Glutamatergic neuron (in vitro differentiated cells): ENCODE measurements at regions not wholly inside any gene's neighbourhood (a gene's known extent, or its start where the extent isn't known, plus 50 kb on each side); places are given as distances from the start of the nearest gene placed in this dataset.
"Not testable (repeated sequence)": the region's sequence is repeated elsewhere in the genome, so short reads cannot be mapped to it uniquely, and the experiment has no call there.

ENCODE experiments used
- DNase-seq: peaks from one replicate; pipeline ENCODE4 v3.0.0; 2022
- H3K27ac Mint-ChIP-seq: one replicate; pipeline ENCODE4 v1.8.0; 2020; ENCODE audit warnings: mild to moderate bottlenecking, mixed read lengths, inconsistent platforms; ENCODE audit not compliant: unreplicated experiment
- H3K27me3 Mint-ChIP-seq: one replicate; pipeline ENCODE4 v1.8.0; 2020; ENCODE audit warnings: mild to moderate bottlenecking, moderate library complexity, mixed read lengths, inconsistent platforms; ENCODE audit not compliant: unreplicated experiment
- H3K36me3 Mint-ChIP-seq: one replicate; pipeline ENCODE4 v1.8.0; 2020; ENCODE audit warnings: mild to moderate bottlenecking, mixed read lengths, inconsistent platforms; ENCODE audit not compliant: unreplicated experiment
- H3K4me1 Mint-ChIP-seq: one replicate; pipeline ENCODE4 v1.8.0; 2020; ENCODE audit warnings: mild to moderate bottlenecking, low read depth, mixed read lengths, inconsistent platforms; ENCODE audit not compliant: unreplicated experiment
- H3K4me3 Mint-ChIP-seq: one replicate; pipeline ENCODE4 v1.8.0; 2020; ENCODE audit warnings: mild to moderate bottlenecking, mixed read lengths, inconsistent platforms; ENCODE audit not compliant: unreplicated experiment
- H3K9me3 Mint-ChIP-seq: one replicate; pipeline ENCODE4 v1.8.0; 2020; ENCODE audit warnings: mild to moderate bottlenecking, moderate library complexity, mixed read lengths, inconsistent platforms; ENCODE audit not compliant: unreplicated experiment
- CTCF ChIP-seq: fragments of 200-600 bp; sonication (generic); IDR thresholded peaks from one replicate; pipeline ENCODE4 v1.5.0; 2021; ENCODE audit not compliant: partially characterized antibody, unreplicated experiment

DNA sequence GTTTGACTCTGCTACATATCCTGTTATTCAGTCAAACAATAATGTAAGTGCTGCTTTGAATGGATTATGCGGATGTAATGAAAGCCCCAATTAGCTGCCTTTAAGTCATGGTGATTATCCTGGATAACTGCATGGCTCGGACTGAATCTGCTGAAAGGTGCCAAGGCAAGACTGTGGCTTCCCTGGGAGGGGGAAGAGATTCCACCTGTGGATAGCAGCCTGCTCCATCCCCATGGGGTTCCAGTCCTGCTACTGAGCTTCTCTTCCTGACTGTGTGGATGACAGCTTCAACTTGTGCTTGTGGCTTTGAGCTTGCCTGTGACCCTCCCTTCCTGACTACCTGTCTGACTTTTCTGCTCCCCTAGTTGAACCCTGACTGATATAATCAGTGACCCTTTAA, 540.0 kb upstream of the GYPC start:
- Mint-ChIP-seq H3K4me3 (no peak overlapping the region), H3K9me3 (no peaks in the 10 kb centered on the region), H3K4me1 (peaks cover 2% of the 10 kb centered on the region), H3K27ac (no peak overlapping the region), H3K27me3 (no peaks in the 10 kb centered on the region), H3K36me3 (no peaks in the 10 kb centered on the region)
- DNase-seq, result no peak
- TF ChIP-seq CTCF, result no peak

GRCh38 chr2:126117886-126118285, 538.1 kb upstream of the GYPC start:
- Mint-ChIP-seq H3K4me3 (no peak overlapping the region), H3K27me3 (no peaks in the 10 kb centered on the region), H3K9me3 (no peaks in the 10 kb centered on the region), H3K27ac (no peak overlapping the region), H3K4me1 (peaks cover 2% of the 10 kb centered on the region), H3K36me3 (no peaks in the 10 kb centered on the region)
- DNase-seq, result no peak
- no peak for TF ChIP-seq CTCF

DNA sequence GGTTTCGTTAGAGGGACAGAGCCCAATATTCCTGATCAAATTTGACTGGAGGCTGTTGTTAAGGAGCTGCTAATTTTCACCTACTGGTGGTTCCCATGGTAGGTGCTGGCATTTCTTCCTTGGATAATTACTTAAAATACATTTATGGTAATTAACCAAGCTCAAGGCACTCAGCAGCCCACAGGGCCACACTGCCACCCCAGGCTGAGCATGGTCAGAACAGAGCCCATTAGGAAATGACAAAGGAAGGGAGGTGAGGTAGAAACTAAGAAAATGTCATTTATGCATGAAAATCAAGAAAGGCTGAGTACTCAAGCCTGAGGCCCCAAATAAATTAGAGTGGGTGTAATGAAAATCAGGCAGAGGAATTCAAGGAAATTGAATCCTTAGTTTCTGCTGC, 510.2 kb upstream of the GYPC start:
- TF ChIP-seq CTCF, result no peak
- H3K9me3 Mint-ChIP-seq, result peaks cover 2% of the 10 kb centered on the region
- no peak overlapping the region for H3K4me3 Mint-ChIP-seq
- peaks cover 3% of the 10 kb centered on the region for H3K4me1 Mint-ChIP-seq
- no peak overlapping the region for H3K27ac Mint-ChIP-seq
- peaks cover 1% of the 10 kb centered on the region for H3K27me3 Mint-ChIP-seq
- DNase-seq, result no peak
- H3K36me3 Mint-ChIP-seq, result no peaks in the 10 kb centered on the region

DNA sequence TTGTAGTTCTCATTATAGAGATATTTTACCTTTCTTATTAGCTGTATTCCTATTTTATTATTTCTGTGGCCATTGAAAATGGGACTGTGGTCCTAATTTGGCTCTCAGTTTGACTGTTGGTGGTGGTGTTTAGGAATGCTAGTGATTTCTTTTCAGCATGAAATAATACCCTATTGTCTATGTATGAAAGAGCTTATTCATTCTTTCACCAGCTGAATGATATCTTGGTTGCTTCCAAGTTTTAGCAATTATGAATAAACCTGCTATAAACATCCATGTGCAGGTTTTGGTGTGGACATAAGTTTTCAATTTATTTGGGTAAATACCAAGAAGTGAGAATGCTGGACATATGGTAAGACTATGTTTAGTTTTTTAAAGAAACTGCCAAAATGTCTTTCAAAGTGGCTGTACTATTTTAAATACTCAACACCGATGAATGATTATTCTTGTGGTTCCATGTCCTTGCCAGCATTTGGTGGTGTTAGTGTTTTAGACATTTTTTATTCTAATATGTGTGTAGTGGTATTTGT, 501.6 kb upstream of the GYPC start:
- no peak overlapping the region for H3K27ac Mint-ChIP-seq
- H3K36me3 Mint-ChIP-seq, result no peaks in the 10 kb centered on the region
- H3K27me3 Mint-ChIP-seq, result peaks cover 3% of the 10 kb centered on the region
- TF ChIP-seq CTCF, result no peak
- H3K9me3 Mint-ChIP-seq, result no peaks in the 10 kb centered on the region
- no peaks in the 10 kb centered on the region for H3K4me1 Mint-ChIP-seq
- no peak overlapping the region for H3K4me3 Mint-ChIP-seq
- DNase-seq, result no peak

DNA sequence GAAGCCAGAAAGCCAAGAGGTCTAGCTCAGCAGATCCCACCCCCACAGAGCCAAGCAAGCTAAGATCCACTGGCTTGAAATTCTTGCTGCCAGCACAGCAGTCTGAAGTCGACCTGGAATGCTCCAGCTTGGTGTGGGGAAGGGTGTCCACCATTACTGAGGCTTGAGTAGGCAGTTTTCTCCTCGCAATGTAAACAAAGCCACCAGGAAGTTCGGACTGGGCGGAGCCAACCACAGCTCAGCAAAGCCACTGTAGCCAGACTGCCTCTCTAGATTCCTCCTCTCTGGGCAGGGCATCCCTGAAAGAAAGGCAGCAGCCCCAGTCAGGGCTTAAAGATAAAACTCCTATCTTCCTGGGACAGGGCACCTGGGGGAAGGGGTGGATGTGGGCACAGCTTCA, 495.0 kb upstream of the GYPC start:
- DNase-seq, H3K4me3 Mint-ChIP-seq, H3K4me1 Mint-ChIP-seq, H3K27ac Mint-ChIP-seq, H3K9me3 Mint-ChIP-seq, H3K27me3 Mint-ChIP-seq, H3K36me3 Mint-ChIP-seq: not testable (repeated sequence)
